K562 (cell line): ENCODE measurements at regions not wholly inside any gene's neighbourhood (a gene's known extent, or its start where the extent isn't known, plus 50 kb on each side); places are given as distances from the start of the nearest gene placed in this dataset.

Experiments
- ATAC-seq: fragments of 200-7000 bp; cut with Tn5 transposase; 3 replicates; pipeline ENCODE4 v1.9.1; 2020; ENCODE audit warnings: moderate library complexity
- BruUV-seq: library from RNA; stranded (reverse); fragments of 400-500 nt; replicated peaks from 2 replicates; lab custom pipeline; 2021; lab: Mats Ljungman, UMichigan
- CTCF ChIA-PET: fragments of 300-600 bp; formaldehyde crosslinking; extraction: SDS; loops from one replicate; lab custom pipeline; 2021; ENCODE audit warnings: low intra/inter-chr PET ratio; lab: Yijun Ruan, JAX
- POLR2A ChIA-PET: fragments of 300-600, 350-650 bp; sonication (Branson Sonifier 250); formaldehyde crosslinking; extraction: SDS; loops from one replicate; lab custom pipeline; 2021; ENCODE audit warnings: antibody characterized with exemption, inconsistent platforms; lab: Yijun Ruan, JAX
- DNase-seq, 4 experiments: peaks; one replicate each; pipeline versions ENCODE4 v3.0.0 to v3.0.0-alpha.2; 2011 to 2018; ENCODE audit warnings: low spot score in 3 of 4, mixed read lengths in 3 of 4; ENCODE audit errors: extremely low read depth in 1 of 4
- FAIRE-seq: peaks from 2 replicates; lab custom pipeline; 2011; peaks lifted over from hg19 to GRCh38; lab: Jason Lieb, UNC
- H2AFZ ChIP-seq: 2 replicates; pipeline ENCODE4 v1.6.0; 2011; ENCODE audit warnings: low read depth, low read length, control low read depth, inconsistent platforms
- H3K27ac ChIP-seq: fragments of 200-600 bp; 3 replicates; pipeline ENCODE4 v1.8.0; 2011; ENCODE audit warnings: low read depth, mild to moderate bottlenecking, control low read depth, inconsistent platforms, low read length, moderate library complexity, mixed read lengths; ENCODE audit errors: extremely low read depth
- H3K27me3 ChIP-seq, 2 experiments: fragments of 300-600 bp in 1 of 2; 2 replicates in 1 of 2; 3 replicates in 1 of 2; pipeline versions ENCODE4 v1.6.0 to v1.8.0; 2011; ENCODE audit warnings: inconsistent platforms in 2 of 2, low read length in 2 of 2, mild to moderate bottlenecking in 1 of 2, mixed read lengths in 1 of 2, moderate library complexity in 1 of 2; ENCODE audit not compliant: control insufficient read depth in 2 of 2, insufficient read depth in 2 of 2
- H3K36me3 ChIP-seq: fragments of 300-600 bp; 3 replicates; pipeline ENCODE4 v1.8.0; 2011; ENCODE audit warnings: mild to moderate bottlenecking, low read length, inconsistent platforms; ENCODE audit not compliant: control insufficient read depth, insufficient read depth
- H3K4me1 ChIP-seq, 2 experiments: fragments of 200-600 bp in 1 of 2; replicated peaks in 1 of 2; 2 replicates in 1 of 2; 3 replicates in 1 of 2; pipeline versions ENCODE4 v1.5.1 to v1.8.0; 2011; ENCODE audit warnings: inconsistent platforms in 2 of 2, low read length in 2 of 2, mild to moderate bottlenecking in 1 of 2, mixed read lengths in 1 of 2, moderate library complexity in 1 of 2; ENCODE audit not compliant: control insufficient read depth in 2 of 2, insufficient read depth in 2 of 2
- H3K4me2 ChIP-seq: 2 replicates; pipeline ENCODE4 v1.6.1; 2011; ENCODE audit warnings: low read length, control low read depth, inconsistent platforms, mixed read lengths; ENCODE audit not compliant: insufficient read depth
- H3K4me3 ChIP-seq: fragments of 200-600 bp; sonication (generic), shearing (Covaris generic); 2 replicates; pipeline ENCODE4 v1.5.1; 2016; ENCODE audit warnings: control low read depth, inconsistent platforms
- H3K79me2 ChIP-seq: fragments of 200-600 bp; 3 replicates; pipeline ENCODE4 v1.8.0; 2011; ENCODE audit warnings: low read length, inconsistent platforms; ENCODE audit not compliant: control insufficient read depth, insufficient read depth
- H3K9ac ChIP-seq, 2 experiments: 2 replicates each; pipeline versions ENCODE4 v1.6.0 to v1.6.1; 2011; ENCODE audit warnings: low read depth in 2 of 2, low read length in 2 of 2, control low read depth in 1 of 2, inconsistent platforms in 1 of 2, mild to moderate bottlenecking in 1 of 2, mixed read lengths in 1 of 2; ENCODE audit not compliant: insufficient read depth in 1 of 2
- H3K9me1 ChIP-seq: one replicate; pipeline ENCODE4 v1.6.0; 2011; ENCODE audit warnings: inconsistent platforms, mild to moderate bottlenecking, low read length, moderate library complexity; ENCODE audit not compliant: control insufficient read depth, insufficient read depth
- H3K9me3 ChIP-seq: replicated peaks from 2 replicates; pipeline ENCODE4 v1.5.1; 2011; ENCODE audit warnings: low read depth, low read length, inconsistent platforms; ENCODE audit not compliant: control insufficient read depth, insufficient read depth
- H4K20me1 ChIP-seq: replicated peaks from 2 replicates; pipeline ENCODE4 v1.6.1; 2011; ENCODE audit warnings: low read length, inconsistent platforms, mixed read lengths; ENCODE audit not compliant: control insufficient read depth, insufficient read depth
- ASH1L ChIP-seq: fragments of 450-650 bp; IDR thresholded peaks from 2 replicates; pipeline ENCODE4 v1.6.1; 2018; ENCODE audit warnings: borderline replicate concordance, mild to moderate bottlenecking, low read depth; ENCODE audit not compliant: partially characterized antibody
- DLX4 ChIP-seq: fragments of 250-450 bp; sonication (Bioruptor Pico); IDR thresholded peaks from 2 replicates; pipeline ENCODE4 v1.6.1; 2021; ENCODE audit warnings: mild to moderate bottlenecking
- EWSR1 ChIP-seq: fragments of 450-650 bp; IDR thresholded peaks from 2 replicates; pipeline ENCODE4 v1.6.1; 2018; ENCODE audit warnings: borderline replicate concordance, mild to moderate bottlenecking, low read depth, moderate library complexity; ENCODE audit not compliant: partially characterized antibody
- MLLT1 ChIP-seq, 2 experiments: fragments of 450-650 bp; IDR thresholded peaks; 2 replicates each; pipeline ENCODE4 v1.6.1; 2016
- MYBL2 ChIP-seq, 2 experiments: fragments of 450-650 bp in 1 of 2; sonication (generic) in 1 of 2; formaldehyde crosslinking in 1 of 2; IDR thresholded peaks; 2 replicates each; pipeline versions ENCODE4 v1.6.1 to v1.8.1; 2017 to 2022; ENCODE audit warnings: borderline replicate concordance in 1 of 2, inconsistent platforms in 1 of 2, low read depth in 1 of 2, mild to moderate bottlenecking in 1 of 2, missing genetic modification reagents in 1 of 2, moderate library complexity in 1 of 2
- PRPF4 ChIP-seq: fragments of 200-400 bp; formaldehyde crosslinking; IDR thresholded peaks from one replicate; pipeline ENCODE4 v1.6.1; 2017; ENCODE audit warnings: low read length, low read depth, mild to moderate bottlenecking; ENCODE audit not compliant: insufficient read depth, poor library complexity, severe bottlenecking
- TAF15 ChIP-seq: fragments of 200-400 bp; formaldehyde crosslinking; IDR thresholded peaks from 2 replicates; pipeline ENCODE4 v1.6.1; 2017; ENCODE audit warnings: mild to moderate bottlenecking, low read depth, low read length, moderate library complexity
- ZNF445 ChIP-seq: fragments of 250-450 bp; sonication (Bioruptor Pico); IDR thresholded peaks from 2 replicates; pipeline ENCODE4 v1.4.0; 2020; ENCODE audit warnings: low read depth, mild to moderate bottlenecking, moderate library complexity
- ZNF639 ChIP-seq, 2 experiments: fragments of 200-800 bp in 1 of 2; sonication (Bioruptor generic) in 1 of 2; sonication (generic) in 1 of 2; formaldehyde crosslinking in 1 of 2; IDR thresholded peaks in 1 of 2; conservative IDR thresholded peaks in 1 of 2; 2 replicates each; pipeline versions ENCODE4 v1.5.0 to v1.6.1; 2016 to 2020; ENCODE audit warnings: missing compliant biosample characterization in 1 of 2, missing genetic modification characterization in 1 of 2, missing genetic modification reagents in 1 of 2
- ZNF644 ChIP-seq: fragments of 200-800 bp; sonication (Bioruptor generic); IDR thresholded peaks from 2 replicates; pipeline ENCODE4 v1.6.1; 2016; ENCODE audit warnings: low read depth, missing genetic modification characterization, missing compliant biosample characterization
- ZSCAN29 ChIP-seq: fragments of 450-650 bp; IDR thresholded peaks from 2 replicates; pipeline ENCODE4 v1.6.1; 2017
- WGBS: fragments of 100-300 bp; shearing (Covaris generic); methylation state at CpG from one replicate; pipeline ENCODE4 v1.1.6; 2016; ENCODE audit warnings: low coverage, mixed read lengths; ENCODE audit not compliant: insufficient coverage; ENCODE audit errors: missing lambda C conversion rate; 5-methylcytosine and 5-hydroxymethylcytosine counted together
- in situ Hi-C: fragments of 300-500 bp; cut with MboI; formaldehyde crosslinking; loops from 4 replicates; pipeline ENCODE4 v1.15.0; 2018; ENCODE audit warnings: inconsistent platforms, mixed read lengths
- intact Hi-C: fragments of 100-400 bp; cut with micrococcal nuclease; formaldehyde crosslinking; loops from 2 replicates; pipeline ENCODE4 v1.14.2; 2022

GRCh38 chr19:5228490-5228889 is 112.1 kb downstream of the PTPRS start:
- no peak overlapping the region; the same call in 1 of the 2 replicates for H3K4me2 ChIP-seq
- CTCF ChIA-PET: no interaction called here
- no peaks in the 10 kb centered on the region for H3K36me3 ChIP-seq
- H3K79me2 ChIP-seq: no peaks in the 10 kb centered on the region
- peaks cover 0 to 14% of the 10 kb centered on the region in 2 experiments; a peak in 2 of 5 replicates for H3K4me1 ChIP-seq
- H4K20me1 ChIP-seq: 0 out of 2 replicates have a peak, but pooled peaks cover 5% of the 10 kb centered on the region
- H3K9me1 ChIP-seq: no peaks in the 10 kb centered on the region
- in situ Hi-C loops (no loop called here), intact Hi-C loops (no loop called here)
- no peaks in the 10 kb centered on the region for H3K27me3 ChIP-seq
- no peak for TF ChIP-seq ZSCAN29
- TF ChIP-seq PRPF4: no peak
- no peak for TF ChIP-seq ASH1L
- TF ChIP-seq ZNF445 (CRISPR knock-in tag): no peak
- no peak for TF ChIP-seq TAF15
- no peak for TF ChIP-seq EWSR1
- no peak for TF ChIP-seq MLLT1 (IDR thresholded peaks at IDR 0.05)
- TF ChIP-seq ZNF644 (tag): no peak
- no peak for TF ChIP-seq DLX4
- TF ChIP-seq ZNF639 (CRISPR knock-in tag; conservative IDR thresholded peaks at IDR 0.05 in 1 of 2, IDR thresholded peaks at IDR 0.05 in 1 of 2): no peak
- TF ChIP-seq MYBL2 (IDR thresholded peaks at IDR 0.05; ENCODE audit: low read depth): no peak
- no peak for TF ChIP-seq MYBL2 (CRISPR knock-in tag; IDR thresholded peaks at IDR 0.05; ENCODE audit: borderline replicate concordance)
- no peak overlapping the region for H3K4me3 ChIP-seq
- no peak overlapping the region for H3K9ac ChIP-seq
- FAIRE-seq: no peak
- H3K9me3 ChIP-seq: no peaks in the 10 kb centered on the region
- no peak for ATAC-seq
- POLR2A ChIA-PET: no interaction called here
- H2AFZ ChIP-seq: no peak overlapping the region
- no TSS peak for BruUV-seq
- DNase-seq: no peak
- H3K27ac ChIP-seq: no peak overlapping the region
- WGBS: 37% methylated on average over 6 of the region's 6 CpGs
